Lower leg skin (tissue), 4 donors: ENCODE measurements at regions not wholly inside any gene's neighbourhood (a gene's known extent, or its start where the extent isn't known, plus 50 kb on each side); places are given as distances from the start of the nearest gene placed in this dataset.

Experiments
- DNase-seq, 2 donors: peaks; one replicate each; pipeline ENCODE4 v3.0.0-alpha.2; 2019; ENCODE audit warnings: low spot score in 2 of 2
- H3K4me3 ChIP-seq: fragments of 200-600 bp; sonication (generic); 2 replicates; pipeline ENCODE4 v1.5.1; 2017; ENCODE audit warnings: mild to moderate bottlenecking, low read depth; ENCODE audit not compliant: poor library complexity, severe bottlenecking
- CTCF ChIP-seq, 3 donors: fragments of 450-650 bp; IDR thresholded peaks; one replicate each; pipeline ENCODE4 v1.5.1; 2016; ENCODE audit warnings: antibody characterized with exemption in 3 of 3, mild to moderate bottlenecking in 3 of 3, moderate library complexity in 2 of 3
- POLR2A ChIP-seq, 2 donors: fragments of 450-650 bp; IDR thresholded peaks; one replicate each; pipeline ENCODE4 v1.6.1; 2016 to 2017; ENCODE audit warnings: antibody characterized with exemption in 2 of 2, mild to moderate bottlenecking in 1 of 2, moderate library complexity in 1 of 2
- WGBS, 2 donors: methylation state at CpG; one replicate each; pipeline ENCODE4 v1.1.5; 2018; 5-methylcytosine and 5-hydroxymethylcytosine counted together
- intact Hi-C: fragments of 100-400 bp; cut with DNase I; formaldehyde crosslinking; loops from one replicate; pipeline ENCODE4 v1.15.0; 2023; ENCODE audit warnings: low total_unique reads

- no peak for DNase-seq
- WGBS, 2 donors = 88 to 90% methylated on average over 1 of the region's 1 CpG
- no peak overlapping the region for H3K4me3 ChIP-seq
- intact Hi-C loops = no loop called here
- TF ChIP-seq POLR2A (IDR thresholded peaks at IDR 0.05) (no peak), CTCF (IDR thresholded peaks at IDR 0.05) (no peak)
These were observed 641.1 kb upstream of the B3GALT2 start for GRCh38 chr1:193827516-193827915.

GRCh38 chr1:193819376-193819775 is 633.0 kb upstream of the B3GALT2 start:
- H3K4me3 ChIP-seq = no peak overlapping the region
- no peak for TF ChIP-seq POLR2A (IDR thresholded peaks at IDR 0.05)
- no peak for TF ChIP-seq CTCF (IDR thresholded peaks at IDR 0.05)
- no peak for DNase-seq
- intact Hi-C loops = no loop called here

GRCh38 chr1:193807208-193807607 is 620.8 kb upstream of the B3GALT2 start:
- TF ChIP-seq CTCF (IDR thresholded peaks at IDR 0.05) (no peak), POLR2A (IDR thresholded peaks at IDR 0.05) (no peak)
- no peak for DNase-seq
- 74 to 75% methylated on average over 2 of the region's 2 CpGs for WGBS, 2 donors
- intact Hi-C loops = no loop called here
- no peak overlapping the region for H3K4me3 ChIP-seq

GRCh38 chr1:193806079-193807048 is 620.0 kb upstream of the B3GALT2 start:
- intact Hi-C loops = no loop called here
- WGBS, 2 donors = 75 to 81% methylated on average over 3 of the region's 3 CpGs
- TF ChIP-seq POLR2A (IDR thresholded peaks at IDR 0.05) (no peak), CTCF (IDR thresholded peaks at IDR 0.05) (no peak)
- no peak for DNase-seq
- H3K4me3 ChIP-seq = no peak overlapping the region

GRCh38 chr1:193799948-193800690 is 613.7 kb upstream of the B3GALT2 start:
- intact Hi-C loops = no loop called here
- WGBS, 2 donors = 69 to 85% methylated on average over 6 of the region's 6 CpGs
- DNase-seq = no peak
- H3K4me3 ChIP-seq = no peak overlapping the region
- TF ChIP-seq POLR2A (IDR thresholded peaks at IDR 0.05) (no peak), CTCF (IDR thresholded peaks at IDR 0.05) (no peak)
